ENCODE measurements at regions not wholly inside any gene's neighbourhood (a gene's known extent, or its start where the extent isn't known, plus 50 kb on each side); places are given as distances from the start of the nearest gene placed in this dataset.

DNA sequence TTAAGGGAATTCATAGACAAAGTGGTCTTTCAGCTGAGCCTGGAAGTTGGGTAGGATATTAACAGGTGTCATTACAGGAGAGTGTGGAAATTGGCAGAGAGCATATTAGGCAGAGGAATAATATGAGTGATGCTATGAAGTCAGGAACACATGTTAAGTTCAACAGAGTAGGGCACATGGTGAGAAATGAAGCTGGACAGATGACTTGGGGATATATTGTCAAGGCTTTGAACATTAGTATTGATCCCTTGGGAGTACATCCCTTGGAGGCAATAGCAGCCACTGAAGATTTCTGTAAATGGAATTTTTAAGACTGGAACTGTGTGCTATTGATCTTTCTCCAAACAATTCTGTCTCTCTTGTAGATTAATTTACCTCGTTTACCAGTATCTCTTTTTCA lies 170.7 kb downstream of the SCG2 start:
- H3K27me3 Mint-ChIP-seq = no peaks in the 10 kb centered on the region
- no peak overlapping the region for H3K4me3 Mint-ChIP-seq
- no peak for DNase-seq (ENCODE audit: low spot score)
- no peak overlapping the region for H3K27ac Mint-ChIP-seq
- no peaks in the 10 kb centered on the region for H3K4me1 Mint-ChIP-seq (ENCODE audit: low read depth in 2 of 2)
- no peak for ATAC-seq
- no peaks in the 10 kb centered on the region for H3K36me3 Mint-ChIP-seq
- H3K9me3 Mint-ChIP-seq = peaks cover 14% of the 10 kb centered on the region

GRCh38 chr2:223433461-223433860 lies 168.7 kb downstream of the SCG2 start:
- H3K27ac Mint-ChIP-seq = no peak overlapping the region
- H3K4me3 Mint-ChIP-seq = no peak overlapping the region
- no peak for ATAC-seq
- DNase-seq (ENCODE audit: low spot score) = no peak
- no peaks in the 10 kb centered on the region for H3K36me3 Mint-ChIP-seq
- no peaks in the 10 kb centered on the region for H3K4me1 Mint-ChIP-seq (ENCODE audit: low read depth in 2 of 2)
- H3K9me3 Mint-ChIP-seq = peaks cover 9% of the 10 kb centered on the region
- H3K27me3 Mint-ChIP-seq = no peaks in the 10 kb centered on the region

DNA sequence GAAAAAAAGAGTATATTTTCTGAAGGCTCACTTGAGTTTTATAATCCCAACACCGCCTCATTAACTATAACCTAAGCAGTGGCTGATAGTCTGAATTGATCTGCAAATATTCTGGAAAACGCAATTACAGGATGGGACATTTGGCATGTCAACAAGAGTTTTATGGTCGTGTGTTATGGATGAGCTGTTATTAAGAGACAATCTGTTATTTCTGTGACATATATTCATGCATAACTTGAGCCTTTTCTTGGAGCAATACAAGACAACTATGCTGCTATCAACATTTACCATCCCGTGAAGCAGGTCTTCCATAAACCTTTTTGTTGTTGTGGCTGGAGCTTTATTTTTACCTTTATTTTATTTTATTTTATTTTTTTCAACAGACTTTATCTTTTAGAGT lies 164.4 kb downstream of the SCG2 start:
- Mint-ChIP-seq H3K9me3 (peaks cover 10% of the 10 kb centered on the region), H3K27me3 (no peaks in the 10 kb centered on the region), H3K4me1 (ENCODE audit: low read depth in 2 of 2) (no peaks in the 10 kb centered on the region), H3K4me3 (no peak overlapping the region), H3K36me3 (no peaks in the 10 kb centered on the region), H3K27ac (no peak overlapping the region)
- ATAC-seq (no peak), DNase-seq (ENCODE audit: low spot score) (no peak)

- no peak overlapping the region for H3K27ac Mint-ChIP-seq
- H3K4me1 Mint-ChIP-seq (ENCODE audit: low read depth in 2 of 2) = no peaks in the 10 kb centered on the region
- peaks cover 13% of the 10 kb centered on the region for H3K9me3 Mint-ChIP-seq
- H3K27me3 Mint-ChIP-seq = no peaks in the 10 kb centered on the region
- no peak overlapping the region for H3K4me3 Mint-ChIP-seq
- no peaks in the 10 kb centered on the region for H3K36me3 Mint-ChIP-seq
- DNase-seq (ENCODE audit: low spot score) (no peak), ATAC-seq (no peak)
These were observed 163.0 kb downstream of the SCG2 start for GRCh38 chr2:223439184-223439583.

GRCh38 chr2:223439786-223440185 lies 162.4 kb downstream of the SCG2 start:
- ATAC-seq = no peak
- H3K36me3 Mint-ChIP-seq = no peaks in the 10 kb centered on the region

DNA sequence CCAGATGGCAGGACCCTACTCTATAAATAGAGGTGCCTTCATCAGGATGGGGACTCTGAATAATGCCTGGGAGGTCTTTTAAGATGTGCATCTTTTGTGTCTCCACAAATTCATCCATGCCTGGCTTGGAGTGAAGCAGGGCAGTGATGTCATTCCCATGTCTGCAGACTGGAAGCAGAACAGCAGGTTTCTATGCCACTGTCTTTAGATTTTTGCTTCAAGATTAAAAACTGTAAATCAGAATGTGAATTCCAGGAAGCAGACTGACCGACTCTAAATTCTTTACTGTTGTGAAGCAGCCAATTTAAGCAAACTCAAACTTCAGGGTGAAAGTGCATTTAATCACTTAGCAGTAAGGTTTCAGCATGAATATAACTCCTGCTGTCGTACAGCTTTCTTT lies 159.3 kb downstream of the SCG2 start:
- no peaks in the 10 kb centered on the region for H3K27me3 Mint-ChIP-seq
- H3K36me3 Mint-ChIP-seq = no peaks in the 10 kb centered on the region
- DNase-seq (ENCODE audit: low spot score) (no peak), ATAC-seq (no peak)
- H3K27ac Mint-ChIP-seq = no peak overlapping the region
- H3K4me3 Mint-ChIP-seq = no peak overlapping the region
- peaks cover 11% of the 10 kb centered on the region for H3K9me3 Mint-ChIP-seq
- H3K4me1 Mint-ChIP-seq (ENCODE audit: low read depth in 2 of 2) = no peaks in the 10 kb centered on the region

More at GRCh38 chr2:223439786-223440185, 162.4 kb downstream of the SCG2 start:
- Mint-ChIP-seq H3K4me3 (no peak overlapping the region), H3K27ac (no peak overlapping the region), H3K27me3 (no peaks in the 10 kb centered on the region), H3K4me1 (ENCODE audit: low read depth in 2 of 2) (no peaks in the 10 kb centered on the region), H3K9me3 (peaks cover 14% of the 10 kb centered on the region)
- no peak for DNase-seq (ENCODE audit: low spot score)

DNA sequence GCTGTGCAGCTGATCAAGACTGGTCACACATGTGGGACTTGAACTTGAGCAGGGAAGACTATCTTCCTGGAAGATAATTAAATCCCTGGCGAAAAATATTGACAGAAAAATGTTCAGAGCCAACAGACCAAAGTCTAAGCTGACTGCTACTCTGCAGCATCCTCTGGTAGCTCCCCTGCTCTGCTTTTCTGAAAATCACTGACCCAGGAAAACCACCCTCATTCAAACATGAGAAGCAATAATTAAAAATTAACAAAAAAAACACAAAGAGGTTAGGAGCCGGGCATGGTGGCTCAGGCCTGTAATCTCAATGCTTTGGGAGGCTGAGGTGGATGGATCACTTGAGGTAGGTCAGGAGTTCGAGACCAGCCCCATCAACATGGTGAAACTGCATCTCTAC lies 151.9 kb downstream of the SCG2 start:
- Mint-ChIP-seq H3K27me3 (peaks cover 0 to 11% of the 10 kb centered on the region in 2 donors), H3K4me3 (no peak overlapping the region), H3K27ac (no peak overlapping the region), H3K36me3 (peaks cover 4% of the 10 kb centered on the region), H3K4me1 (ENCODE audit: low read depth in 2 of 2) (no peaks in the 10 kb centered on the region), H3K9me3 (peaks cover 3% of the 10 kb centered on the region)
- ATAC-seq = no peak
- no peak for DNase-seq (ENCODE audit: low spot score)

- no peak for ATAC-seq
- H3K4me3 Mint-ChIP-seq = no peak overlapping the region
- peaks cover 0 to 11% of the 10 kb centered on the region in 2 donors for H3K27me3 Mint-ChIP-seq
- no peak overlapping the region for H3K27ac Mint-ChIP-seq
- no peaks in the 10 kb centered on the region for H3K36me3 Mint-ChIP-seq
- no peak for DNase-seq (ENCODE audit: low spot score)
- H3K9me3 Mint-ChIP-seq = no peaks in the 10 kb centered on the region
- H3K4me1 Mint-ChIP-seq (ENCODE audit: low read depth in 2 of 2) = no peaks in the 10 kb centered on the region
These were observed 144.9 kb downstream of the SCG2 start for GRCh38 chr2:223457301-223457700.

GRCh38 chr2:223459328-223459939 lies 142.7 kb downstream of the SCG2 start:
- Mint-ChIP-seq H3K4me3 (no peak overlapping the region), H3K9me3 (no peaks in the 10 kb centered on the region), H3K27ac (no peak overlapping the region), H3K4me1 (ENCODE audit: low read depth in 2 of 2) (no peaks in the 10 kb centered on the region), H3K27me3 (no peaks in the 10 kb centered on the region), H3K36me3 (no peaks in the 10 kb centered on the region)
- DNase-seq (ENCODE audit: low spot score) (no peak), ATAC-seq (no peak)

GRCh38 chr2:223460209-223460608 lies 142.0 kb downstream of the SCG2 start:
- no peaks in the 10 kb centered on the region for H3K4me1 Mint-ChIP-seq (ENCODE audit: low read depth in 2 of 2)
- ATAC-seq = no peak
- H3K27ac Mint-ChIP-seq = no peak overlapping the region
- no peaks in the 10 kb centered on the region for H3K27me3 Mint-ChIP-seq
- H3K9me3 Mint-ChIP-seq = no peaks in the 10 kb centered on the region
- H3K36me3 Mint-ChIP-seq = no peaks in the 10 kb centered on the region
- no peak for DNase-seq (ENCODE audit: low spot score)
- no peak overlapping the region for H3K4me3 Mint-ChIP-seq

DNA sequence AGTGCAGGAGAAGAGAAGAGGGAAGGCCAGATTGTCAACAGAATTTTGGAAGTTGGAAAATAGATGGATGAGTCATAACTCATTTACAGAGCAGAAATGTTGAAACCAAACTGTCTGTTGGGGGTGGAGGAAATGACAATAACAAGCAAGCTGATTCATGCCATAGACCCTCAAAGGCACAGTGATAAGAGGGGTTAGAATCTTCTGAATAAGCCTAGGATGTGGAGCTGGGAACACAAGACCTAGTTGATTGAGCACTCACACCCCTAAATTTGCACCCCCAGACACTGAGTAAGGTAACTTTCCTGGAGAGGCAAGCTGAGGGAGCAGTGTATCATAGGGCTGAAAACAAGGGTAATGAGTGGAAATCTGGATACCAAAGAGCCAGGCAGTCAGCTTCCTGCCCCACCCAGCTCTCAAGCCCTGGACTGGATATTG lies 141.4 kb downstream of the SCG2 start:
- no peak overlapping the region for H3K4me3 Mint-ChIP-seq

DNA sequence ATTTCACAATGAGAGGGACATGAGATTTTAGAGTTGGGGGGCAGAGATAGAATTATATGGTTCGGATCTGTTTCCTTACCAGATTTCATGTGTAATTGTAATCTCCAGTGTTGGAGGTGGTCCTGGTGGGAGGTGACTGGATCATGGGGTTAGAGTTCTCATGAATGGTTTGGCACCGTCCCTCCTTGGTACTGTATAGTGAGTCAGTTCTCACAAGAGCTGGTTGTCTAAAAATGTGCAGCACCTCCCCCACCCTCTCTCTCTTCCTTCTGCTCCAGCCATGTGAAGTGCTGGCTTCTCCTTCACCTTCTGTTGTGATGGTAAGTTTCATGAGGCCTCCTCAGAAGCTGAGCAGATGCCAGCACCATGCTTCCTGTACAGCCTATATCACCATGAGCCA lies 138.1 kb downstream of the SCG2 start:
- H3K36me3 Mint-ChIP-seq = no peaks in the 10 kb centered on the region

More for the DNA sequence above, 141.4 kb downstream of the SCG2 start:
- no peaks in the 10 kb centered on the region for H3K27me3 Mint-ChIP-seq
- no peaks in the 10 kb centered on the region for H3K36me3 Mint-ChIP-seq
- no peak for ATAC-seq
- H3K9me3 Mint-ChIP-seq = no peaks in the 10 kb centered on the region
- H3K27ac Mint-ChIP-seq = no peak overlapping the region
- DNase-seq (ENCODE audit: low spot score) = no peak
- H3K4me1 Mint-ChIP-seq (ENCODE audit: low read depth in 2 of 2) = no peaks in the 10 kb centered on the region

DNA sequence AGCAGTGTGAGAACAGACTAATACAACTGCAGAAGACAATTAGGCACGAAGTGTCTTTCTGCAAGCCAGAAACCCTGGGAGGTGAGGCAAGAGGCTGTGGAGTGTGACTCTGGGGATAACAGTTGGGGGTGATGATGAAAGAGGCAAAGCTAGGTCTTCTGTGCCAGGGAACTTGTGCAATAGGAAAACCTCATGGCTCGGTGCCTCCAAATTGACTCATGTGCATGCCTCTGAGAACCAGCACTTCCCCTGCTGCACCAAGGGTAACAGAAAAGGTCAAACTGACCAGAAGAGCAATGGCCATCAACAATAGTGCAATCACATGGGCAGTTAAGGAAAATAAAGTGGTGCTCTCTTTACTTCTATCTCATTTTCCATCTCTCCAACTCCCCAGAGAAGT lies 136.4 kb downstream of the SCG2 start:
- ATAC-seq (no peak), DNase-seq (ENCODE audit: low spot score) (no peak)
- Mint-ChIP-seq H3K9me3 (no peaks in the 10 kb centered on the region), H3K27ac (no peak overlapping the region), H3K27me3 (no peaks in the 10 kb centered on the region), H3K36me3 (no peaks in the 10 kb centered on the region), H3K4me1 (ENCODE audit: low read depth in 2 of 2) (no peaks in the 10 kb centered on the region), H3K4me3 (no peak overlapping the region)

More for the DNA sequence above, 138.1 kb downstream of the SCG2 start:
- DNase-seq (ENCODE audit: low spot score) = no peak
- H3K9me3 Mint-ChIP-seq = no peaks in the 10 kb centered on the region
- H3K4me1 Mint-ChIP-seq (ENCODE audit: low read depth in 2 of 2) = no peaks in the 10 kb centered on the region
- no peak overlapping the region for H3K27ac Mint-ChIP-seq
- no peaks in the 10 kb centered on the region for H3K27me3 Mint-ChIP-seq
- no peak for ATAC-seq
- H3K4me3 Mint-ChIP-seq = no peak overlapping the region

- ATAC-seq = no peak
- Mint-ChIP-seq H3K4me3 (no peak overlapping the region), H3K4me1 (ENCODE audit: low read depth in 2 of 2) (no peaks in the 10 kb centered on the region), H3K27ac (no peak overlapping the region), H3K27me3 (no peaks in the 10 kb centered on the region), H3K36me3 (no peaks in the 10 kb centered on the region), H3K9me3 (no peaks in the 10 kb centered on the region)
- DNase-seq (ENCODE audit: low spot score) = no peak
These were observed 135.0 kb downstream of the SCG2 start for GRCh38 chr2:223467196-223467595.

Measured in natural killer cell treated with Interleukin-12 subunit alpha and Interleukin-12 subunit beta and Interleukin-15 and Interleukin-18, amount 100 ng/mL, for 72 hours (primary cell).